Ammon's horn (tissue), 1 donor: ENCODE measurements at regions not wholly inside any gene's neighbourhood (a gene's known extent, or its start where the extent isn't known, plus 50 kb on each side); places are given as distances from the start of the nearest gene placed in this dataset.

Experiments used
- DNase-seq: peaks from one replicate; pipeline ENCODE4 v3.0.0-alpha.2; 2016; ENCODE audit warnings: low spot score

DNA sequence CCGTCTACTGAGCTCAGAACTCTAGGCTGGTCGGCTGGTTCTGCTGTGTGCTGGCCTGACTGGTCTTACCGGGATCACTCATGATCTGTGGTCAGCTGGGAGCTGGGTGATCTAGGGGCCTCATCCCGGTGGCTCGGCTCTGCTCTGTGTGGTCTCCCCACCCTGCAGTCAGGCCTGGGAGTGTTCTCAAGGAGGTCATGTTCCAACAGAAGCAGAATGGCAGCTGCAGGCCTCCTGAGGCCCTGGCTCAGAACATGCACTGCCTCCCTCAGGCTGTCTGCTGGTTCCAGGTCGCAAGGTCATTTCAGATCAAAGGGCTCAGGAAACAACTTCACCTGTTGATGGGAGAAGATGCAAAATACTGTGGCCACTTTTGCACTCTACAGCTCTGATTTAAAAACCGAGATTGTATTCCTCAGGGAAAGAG lies 81.1 kb upstream of the RFX8 start:
- no peak for DNase-seq

DNA sequence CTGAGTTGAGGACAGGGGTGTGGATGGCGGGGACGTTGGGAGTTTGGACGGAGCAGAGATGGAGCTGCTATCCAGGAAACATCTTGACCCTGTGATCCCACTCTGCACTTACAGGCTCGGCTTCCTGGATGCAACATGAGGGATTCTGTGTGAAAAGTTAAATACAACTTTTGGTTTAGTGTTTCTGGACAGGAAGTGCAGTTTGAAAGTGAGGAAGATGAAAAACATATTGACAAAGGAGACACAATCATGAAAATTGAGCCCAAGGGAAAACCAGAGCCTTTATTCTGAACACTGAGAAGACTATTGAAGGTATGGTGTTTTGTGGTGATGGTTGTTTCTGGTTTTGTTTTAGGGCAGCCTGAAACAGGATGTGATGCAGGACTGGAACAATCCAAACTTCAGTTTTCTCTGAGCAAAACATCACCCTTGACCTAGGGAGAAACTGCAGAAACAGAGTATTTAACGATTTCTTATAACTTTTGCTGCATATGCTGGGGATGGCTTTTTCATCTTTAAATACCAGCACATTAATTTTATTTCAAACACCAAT lies 76.5 kb upstream of the RFX8 start:
- DNase-seq, result no peak

DNA sequence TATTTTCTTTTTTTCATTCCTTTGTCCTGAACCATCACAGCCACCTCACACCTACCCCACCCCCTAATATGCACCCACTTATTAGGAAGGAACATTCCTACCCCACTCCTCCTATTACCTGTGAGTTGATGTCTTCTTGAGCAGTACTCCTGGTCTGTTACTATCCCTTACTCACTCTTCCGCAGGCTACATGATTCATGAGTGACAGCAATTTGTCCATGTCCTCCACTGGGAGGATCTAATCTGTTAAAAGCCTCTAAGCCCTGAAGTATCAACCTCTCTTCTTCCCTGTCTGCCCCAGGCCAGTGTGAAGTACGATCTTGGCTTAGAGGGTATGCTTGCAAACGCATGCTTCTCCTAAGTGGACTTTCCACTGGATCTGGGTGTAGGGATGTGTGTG lies 75.6 kb upstream of the RFX8 start:
- no peak for DNase-seq

DNA sequence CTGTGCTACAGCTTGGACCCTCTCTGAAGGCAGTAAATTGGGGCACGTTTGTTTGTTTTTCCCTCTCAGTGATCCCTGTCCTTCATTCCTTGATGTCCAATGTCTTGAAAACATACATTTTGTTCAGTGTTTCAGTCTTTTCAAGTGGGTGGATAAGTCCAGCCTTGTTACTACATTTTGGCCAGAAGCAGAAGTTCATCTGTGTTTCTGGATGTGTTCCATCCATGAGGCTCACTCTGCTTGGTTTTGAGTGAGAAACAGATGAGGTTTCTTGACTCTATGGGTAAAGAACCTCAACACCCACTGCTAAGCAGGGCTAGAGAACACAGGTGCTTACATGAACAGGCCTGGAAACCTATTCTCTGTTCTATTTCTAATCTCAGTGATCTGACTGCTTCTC lies 74.5 kb upstream of the RFX8 start:
- no peak for DNase-seq

DNA sequence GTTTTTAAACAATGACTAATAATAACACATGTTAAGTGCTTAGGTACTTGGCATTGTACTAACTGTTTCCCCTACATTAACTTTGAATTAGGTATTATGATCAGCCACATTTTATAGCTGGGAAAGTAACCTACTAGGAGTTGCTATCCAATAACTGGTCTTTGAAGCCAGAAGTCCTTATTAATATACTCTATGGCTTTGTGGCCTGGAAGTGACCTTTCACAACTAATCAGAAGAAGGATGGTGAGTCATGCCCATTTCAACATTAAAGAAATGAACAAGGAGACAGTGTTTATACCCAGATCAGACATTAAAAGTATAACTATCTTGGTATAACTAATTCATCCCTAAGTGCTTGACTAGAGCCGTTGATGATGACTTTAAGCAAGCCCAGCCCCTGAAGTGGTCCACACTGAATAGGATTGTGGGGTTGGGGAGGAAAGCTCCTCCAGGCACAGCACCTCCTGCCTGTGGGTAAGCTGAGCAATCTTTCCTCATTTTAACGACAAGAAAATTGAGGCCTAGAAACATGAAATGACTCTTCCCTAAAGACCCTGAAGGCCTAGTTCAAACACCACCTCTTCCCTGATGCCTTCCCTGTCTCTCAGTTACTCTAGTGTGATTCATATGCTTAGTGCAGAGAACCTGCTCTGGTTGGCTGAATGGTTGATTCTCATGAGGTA lies 71.6 kb upstream of the RFX8 start:
- DNase-seq, result no peak

DNA sequence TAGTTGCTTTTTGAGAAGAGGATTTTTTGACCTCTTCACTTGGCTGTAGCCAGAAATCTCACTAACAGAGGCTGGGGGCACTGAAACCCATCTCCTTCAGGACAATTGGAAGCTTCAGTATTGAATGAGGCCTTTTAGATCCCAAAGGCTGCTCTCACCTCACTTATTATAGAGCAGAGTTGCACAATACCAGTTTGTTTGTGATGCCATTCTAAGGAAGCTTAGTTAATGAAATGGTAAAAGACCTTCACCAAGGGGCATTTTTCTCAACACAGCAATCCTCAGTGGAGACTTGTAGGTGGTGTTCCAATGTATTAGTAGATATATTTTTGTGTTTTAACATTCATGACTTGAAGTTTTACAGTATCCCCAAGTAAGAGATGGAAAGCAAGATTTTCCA lies 71.0 kb upstream of the RFX8 start:
- DNase-seq, result no peak

DNA sequence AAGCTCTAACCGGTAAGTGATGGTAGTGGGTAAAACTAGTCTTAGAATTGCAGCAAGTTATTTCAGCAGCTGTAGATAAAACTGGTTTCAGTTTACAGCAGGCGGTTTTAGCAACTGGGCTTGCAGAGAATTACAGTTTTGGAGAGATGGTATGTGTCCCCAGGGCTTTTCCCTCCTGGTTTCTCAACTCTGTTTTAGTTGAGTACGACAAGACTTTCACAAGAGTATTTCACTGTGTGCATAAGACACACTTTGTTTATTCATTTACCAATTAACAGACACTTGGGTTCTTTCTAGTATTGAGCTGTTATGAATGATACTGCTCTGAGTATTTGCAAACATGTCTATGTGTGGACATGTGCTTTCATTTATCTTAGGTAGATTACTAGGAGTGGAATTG lies 65.6 kb upstream of the RFX8 start:
- DNase-seq, result no peak

DNA sequence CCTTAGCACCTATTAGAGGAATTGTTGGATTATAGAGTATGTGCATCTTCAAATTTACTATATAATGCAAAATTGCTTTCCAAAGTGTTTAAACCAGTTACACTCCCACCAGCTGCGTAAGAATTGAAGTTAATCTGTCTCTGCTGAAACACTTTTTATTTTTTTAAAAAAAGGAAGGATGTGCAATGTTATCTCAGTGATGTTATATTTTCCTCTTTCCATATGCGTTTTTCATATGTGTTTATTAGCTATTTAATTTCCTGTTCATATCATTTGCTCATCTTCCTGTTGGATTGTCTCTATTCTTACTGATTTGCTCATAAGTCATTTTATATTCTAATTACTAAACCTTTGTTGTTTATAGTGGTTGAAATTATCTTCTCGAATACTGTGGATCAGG lies 63.2 kb upstream of the RFX8 start:
- no peak for DNase-seq

DNA sequence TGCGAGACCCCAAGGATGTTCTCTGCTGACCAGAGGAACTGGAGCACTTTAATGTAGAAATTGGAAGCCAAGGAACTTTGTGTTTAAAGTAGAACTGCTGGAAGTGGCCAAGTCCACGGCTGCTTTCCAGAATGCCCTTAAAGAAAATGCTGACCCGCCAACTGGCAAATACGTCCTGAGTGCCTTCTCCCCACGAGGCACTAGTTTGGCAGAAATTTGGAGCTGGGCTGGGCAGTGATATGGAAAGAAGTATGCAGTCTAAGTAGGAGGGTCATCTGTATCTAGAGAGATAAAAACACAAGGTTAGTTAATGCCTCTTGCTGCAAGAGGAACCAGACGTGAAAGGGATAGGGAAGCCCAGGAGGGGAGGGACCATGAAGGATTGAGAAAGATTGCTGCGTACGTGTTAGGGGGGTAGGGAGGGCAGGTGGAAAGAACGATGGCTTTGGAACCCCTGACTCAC lies 59.3 kb upstream of the RFX8 start:
- DNase-seq, result peak; percentile 60

DNA sequence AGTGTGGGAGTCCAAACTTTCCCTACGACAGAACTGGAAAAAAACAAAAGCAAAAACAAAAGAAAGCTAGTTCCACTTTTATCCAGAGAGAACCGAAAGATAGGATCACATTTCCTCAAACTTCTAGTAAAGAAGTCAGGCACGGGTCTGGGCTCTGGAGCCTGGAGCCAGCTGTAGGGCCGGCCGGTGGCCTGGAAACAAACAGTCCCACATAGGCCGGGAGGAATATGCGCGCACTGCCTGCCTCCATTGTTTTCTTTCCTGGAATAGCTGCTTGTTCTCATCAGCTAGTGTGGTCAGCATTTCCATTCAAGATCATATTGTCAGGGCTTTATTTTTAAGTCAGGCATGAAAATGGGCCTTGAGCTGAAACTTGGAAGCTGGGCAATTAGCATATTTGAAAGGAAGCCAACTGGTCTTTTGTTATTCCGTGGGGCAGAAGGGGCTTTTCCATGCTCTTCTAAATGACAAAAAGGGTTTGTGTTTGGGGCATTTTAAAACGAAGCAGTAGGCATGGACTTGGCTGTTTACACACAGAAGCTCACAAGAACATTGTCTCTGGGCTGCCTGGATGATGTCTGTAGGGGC lies 58.7 kb upstream of the RFX8 start:
- peak; percentile 95 for DNase-seq

DNA sequence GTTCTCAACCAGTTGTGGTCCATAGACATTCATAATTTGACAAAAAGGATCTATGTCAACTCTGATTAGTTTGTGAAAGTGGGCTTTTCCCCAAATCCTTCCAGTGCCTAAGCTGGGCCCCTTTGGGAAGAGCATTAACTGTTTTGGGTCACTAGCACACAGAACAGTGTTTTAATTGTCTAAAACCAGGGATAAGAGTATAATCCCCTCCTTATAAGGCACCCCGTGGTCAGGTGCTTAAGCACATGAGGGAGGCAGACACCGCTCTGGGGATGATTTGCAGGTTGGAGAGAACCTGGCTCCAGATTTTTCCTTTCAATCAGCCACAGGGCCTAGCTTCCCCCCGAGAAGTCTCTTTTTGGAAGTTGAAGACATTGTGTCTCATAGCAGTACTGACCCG lies 53.6 kb upstream of the RFX8 start:
- no peak for DNase-seq

DNA sequence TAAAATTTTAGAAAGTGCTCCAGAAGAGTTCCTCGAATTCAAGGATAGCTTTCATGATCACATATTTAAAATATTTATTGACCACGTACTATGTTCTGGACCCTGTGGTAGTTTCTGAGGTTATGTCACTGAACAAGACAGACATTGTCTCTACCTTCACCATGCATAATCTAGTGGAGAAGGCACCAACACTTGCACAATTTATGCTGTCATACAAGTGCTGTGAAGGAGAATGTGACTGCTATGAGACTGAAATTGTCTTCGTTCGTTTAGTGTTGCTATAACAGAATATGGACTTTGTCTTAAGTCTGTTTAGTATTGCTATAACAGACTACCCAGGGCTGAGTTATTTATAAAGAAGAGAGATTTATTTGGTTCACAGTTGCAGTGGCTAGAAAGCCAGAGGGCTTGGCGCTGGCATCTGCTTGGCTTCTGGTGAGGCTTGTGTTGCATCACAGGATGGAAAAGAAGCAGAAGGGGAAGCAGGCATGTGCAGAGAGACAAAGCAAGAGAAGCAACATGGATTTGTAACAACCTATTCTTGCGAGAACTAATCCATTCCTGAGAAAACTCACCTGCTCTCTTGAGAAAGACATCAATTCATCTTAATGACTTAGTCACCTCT lies 50.0 kb upstream of the RFX8 start:
- peak; percentile 49 for DNase-seq
